SK-N-MC (cell line): ENCODE measurements at regions not wholly inside any gene's neighbourhood (a gene's known extent, or its start where the extent isn't known, plus 50 kb on each side); places are given as distances from the start of the nearest gene placed in this dataset.

ENCODE experiments used
- DNase-seq: peaks from one replicate; pipeline ENCODE4 v3.0.0-alpha.2; 2011; ENCODE audit warnings: low read depth, low spot score
- H3K27ac ChIP-seq: fragments of 200-600 bp; sonication (generic); 2 replicates; pipeline ENCODE4 v1.5.1; 2016; ENCODE audit warnings: mixed run types
- H3K36me3 ChIP-seq: fragments of 200-600 bp; sonication (generic); 2 replicates; pipeline ENCODE4 v1.6.1; 2017; ENCODE audit warnings: antibody characterized with exemption, low read length, mixed read lengths; ENCODE audit not compliant: insufficient read depth
- H3K4me3 ChIP-seq: fragments of 200-600 bp; sonication (generic); 2 replicates; pipeline ENCODE4 v1.5.1; 2016
- H3K9ac ChIP-seq: fragments of 200-600 bp; sonication (generic); 2 replicates; pipeline ENCODE4 v1.8.0; 2017; ENCODE audit warnings: mixed run types, mixed read lengths; ENCODE audit not compliant: insufficient read length
- H3K9me3 ChIP-seq: fragments of 200-600 bp; sonication (generic); 2 replicates; pipeline ENCODE4 v1.6.1; 2017; ENCODE audit warnings: low read depth, mild to moderate bottlenecking, antibody characterized with exemption, low read length, moderate library complexity, mixed read lengths
- EZH2 ChIP-seq: fragments of 200-600 bp; sonication (generic); IDR thresholded peaks from one replicate; pipeline ENCODE4 v1.6.1; 2017; ENCODE audit warnings: antibody characterized with exemption
- FOXP2 ChIP-seq: optimal IDR thresholded peaks from 2 replicates; pipeline ENCODE3; 2011; ENCODE audit warnings: mild to moderate bottlenecking, moderate library complexity; ENCODE audit not compliant: insufficient read depth; ENCODE audit errors: extremely low read length, control extremely low read depth
- POLR2AphosphoS5 ChIP-seq: IDR thresholded peaks from 2 replicates; pipeline ENCODE4 v1.6.1; 2012; ENCODE audit warnings: mild to moderate bottlenecking, low read depth, low read length, borderline replicate concordance

GRCh38 chr4:15376594-15376993 lies 51.2 kb upstream of the C1QTNF7 start:
- no peak overlapping the region for H3K9ac ChIP-seq
- no peak overlapping the region for H3K4me3 ChIP-seq
- no peak overlapping the region for H3K27ac ChIP-seq
- TF ChIP-seq FOXP2 (no peak), EZH2 (no peak), POLR2AphosphoS5 (no peak)
- no peaks in the 10 kb centered on the region for H3K9me3 ChIP-seq
- H3K36me3 ChIP-seq, result no peaks in the 10 kb centered on the region
- DNase-seq, result no peak
